Omental fat pad (tissue), 3 donors: ENCODE measurements at regions not wholly inside any gene's neighbourhood (a gene's known extent, or its start where the extent isn't known, plus 50 kb on each side); places are given as distances from the start of the nearest gene placed in this dataset.
"Not testable (repeated sequence)": the region's sequence is repeated elsewhere in the genome, so short reads cannot be mapped to it uniquely, and the experiment has no call there.

Source experiments
- ATAC-seq: fragments of 150-250 bp; one replicate; pipeline ENCODE4 v1.9.1; 2016; ENCODE audit warnings: mild to moderate bottlenecking, moderate library complexity; ENCODE audit not compliant: low FRiP score
- DNase-seq: peaks from one replicate; pipeline ENCODE4 v3.0.0-alpha.2; 2019; ENCODE audit warnings: low spot score
- TF ChIP-seq, protein P1 (sequence below), 3 donors: fragments of 450-650 bp; IDR thresholded peaks; one replicate each; pipeline ENCODE4 v1.5.1; 2016 to 2017; ENCODE audit warnings: antibody characterized with exemption in 3 of 3, mild to moderate bottlenecking in 3 of 3, moderate library complexity in 2 of 3

DNA sequence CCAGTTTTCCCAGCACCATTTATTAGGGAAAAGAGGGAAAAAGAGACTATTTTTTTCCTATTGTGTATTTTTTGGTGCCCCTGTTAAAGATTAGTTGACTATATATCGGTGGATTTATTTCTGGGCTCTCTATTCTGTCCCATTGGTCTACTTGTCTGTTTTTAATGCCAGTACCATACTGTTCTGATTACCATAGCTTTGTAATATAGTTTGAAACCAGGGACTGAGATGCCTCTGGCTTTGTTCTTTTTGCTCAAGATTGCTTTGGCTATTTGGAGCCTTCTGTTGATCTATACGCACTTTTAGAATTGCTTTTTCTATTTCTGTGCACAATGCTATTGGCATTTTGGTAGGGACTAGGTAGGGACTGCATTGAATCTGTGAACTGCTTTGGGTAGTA lies 151.7 kb downstream of the ADCYAP1 start:
- ATAC-seq (no peak), DNase-seq (no peak)
- TF ChIP-seq, protein P1, sequence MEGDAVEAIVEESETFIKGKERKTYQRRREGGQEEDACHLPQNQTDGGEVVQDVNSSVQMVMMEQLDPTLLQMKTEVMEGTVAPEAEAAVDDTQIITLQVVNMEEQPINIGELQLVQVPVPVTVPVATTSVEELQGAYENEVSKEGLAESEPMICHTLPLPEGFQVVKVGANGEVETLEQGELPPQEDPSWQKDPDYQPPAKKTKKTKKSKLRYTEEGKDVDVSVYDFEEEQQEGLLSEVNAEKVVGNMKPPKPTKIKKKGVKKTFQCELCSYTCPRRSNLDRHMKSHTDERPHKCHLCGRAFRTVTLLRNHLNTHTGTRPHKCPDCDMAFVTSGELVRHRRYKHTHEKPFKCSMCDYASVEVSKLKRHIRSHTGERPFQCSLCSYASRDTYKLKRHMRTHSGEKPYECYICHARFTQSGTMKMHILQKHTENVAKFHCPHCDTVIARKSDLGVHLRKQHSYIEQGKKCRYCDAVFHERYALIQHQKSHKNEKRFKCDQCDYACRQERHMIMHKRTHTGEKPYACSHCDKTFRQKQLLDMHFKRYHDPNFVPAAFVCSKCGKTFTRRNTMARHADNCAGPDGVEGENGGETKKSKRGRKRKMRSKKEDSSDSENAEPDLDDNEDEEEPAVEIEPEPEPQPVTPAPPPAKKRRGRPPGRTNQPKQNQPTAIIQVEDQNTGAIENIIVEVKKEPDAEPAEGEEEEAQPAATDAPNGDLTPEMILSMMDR (IDR thresholded peaks at IDR 0.05), result no peak

DNA sequence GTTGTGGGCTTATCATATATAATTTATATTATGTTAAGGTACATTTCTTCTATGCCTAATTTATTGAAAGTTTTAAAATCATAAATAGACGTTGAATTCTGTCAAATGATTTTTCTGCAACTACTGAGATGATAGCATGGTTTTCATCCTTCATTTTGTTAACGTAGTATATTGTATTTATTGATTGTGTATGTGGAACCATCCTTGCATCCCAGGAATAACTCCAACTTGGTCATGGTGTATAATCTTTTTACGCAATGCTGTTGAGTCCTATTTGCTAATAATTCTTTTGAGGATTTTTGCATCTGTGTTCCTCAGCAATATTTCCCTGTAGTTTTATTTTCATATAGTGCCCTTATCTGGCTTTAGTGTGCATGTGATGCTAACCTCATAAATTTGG lies 152.7 kb downstream of the ADCYAP1 start:
- ATAC-seq (no peak), DNase-seq (no peak)
- TF ChIP-seq, protein P1 (IDR thresholded peaks at IDR 0.05), result no peak

DNA sequence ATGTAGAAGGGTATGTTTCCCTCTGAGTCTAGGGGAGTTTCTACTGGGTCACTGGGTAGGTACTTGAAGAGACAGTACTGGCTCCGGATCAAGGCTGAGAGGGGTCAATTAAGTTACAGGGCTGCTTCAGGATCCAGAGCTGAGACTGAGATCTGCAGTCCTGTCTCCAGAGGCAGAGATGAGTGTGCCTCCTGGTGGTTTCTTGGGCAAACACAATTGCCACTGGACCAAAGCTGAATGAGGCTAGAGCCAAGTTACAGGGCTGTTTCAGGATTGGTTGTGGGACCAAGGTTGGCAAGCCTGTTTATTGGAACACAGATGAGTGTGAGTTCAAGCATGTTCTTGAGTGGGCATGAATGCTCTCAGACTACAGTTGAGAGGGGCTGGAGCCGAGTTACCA lies 157.9 kb downstream of the ADCYAP1 start:
- TF ChIP-seq, protein P1 (IDR thresholded peaks at IDR 0.05), result no peak
- ATAC-seq (no peak), DNase-seq (no peak)

DNA sequence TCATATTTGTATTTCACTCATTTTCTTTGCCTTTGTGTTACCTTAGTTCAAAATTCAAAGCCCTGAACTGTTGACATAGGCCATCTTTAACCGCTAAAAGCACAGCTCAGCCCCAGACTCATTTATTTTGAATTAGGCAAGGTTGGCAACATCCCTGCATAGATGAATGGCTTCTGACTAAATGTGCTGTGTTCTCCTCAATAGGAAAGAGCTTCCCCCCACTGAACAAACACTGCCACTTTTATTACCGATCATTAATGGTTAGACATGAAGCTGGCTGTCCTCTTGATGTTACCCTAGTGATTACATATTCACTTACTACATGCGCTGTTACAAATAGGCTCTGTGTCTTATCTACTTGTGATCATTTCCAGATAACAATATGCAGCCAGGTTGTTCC lies 170.7 kb downstream of the ADCYAP1 start:
- DNase-seq (no peak), ATAC-seq (no peak)
- TF ChIP-seq, protein P1 (IDR thresholded peaks at IDR 0.05), result no peak

DNA sequence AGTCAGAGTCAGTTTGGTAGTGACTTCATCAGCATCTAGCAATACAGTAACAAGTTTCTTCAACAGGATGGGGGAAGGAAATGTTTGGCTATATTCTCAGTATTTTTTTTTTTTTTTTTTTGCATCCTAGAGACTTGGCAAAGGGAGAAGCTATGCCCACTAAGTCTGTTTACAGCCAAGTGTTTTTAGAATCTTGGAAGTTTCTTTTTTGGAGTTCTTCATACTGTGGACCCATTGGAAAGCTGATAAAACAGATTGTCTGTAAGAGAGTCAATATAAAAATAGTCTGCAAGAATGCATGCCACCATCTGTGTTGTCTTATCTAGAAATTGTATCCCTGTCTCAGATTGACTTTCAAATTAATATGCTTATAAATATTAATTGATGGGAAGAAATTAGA lies 171.2 kb downstream of the ADCYAP1 start:
- no peak for ATAC-seq
- TF ChIP-seq, protein P1 (IDR thresholded peaks at IDR 0.05), result no peak
- DNase-seq, result no peak

DNA sequence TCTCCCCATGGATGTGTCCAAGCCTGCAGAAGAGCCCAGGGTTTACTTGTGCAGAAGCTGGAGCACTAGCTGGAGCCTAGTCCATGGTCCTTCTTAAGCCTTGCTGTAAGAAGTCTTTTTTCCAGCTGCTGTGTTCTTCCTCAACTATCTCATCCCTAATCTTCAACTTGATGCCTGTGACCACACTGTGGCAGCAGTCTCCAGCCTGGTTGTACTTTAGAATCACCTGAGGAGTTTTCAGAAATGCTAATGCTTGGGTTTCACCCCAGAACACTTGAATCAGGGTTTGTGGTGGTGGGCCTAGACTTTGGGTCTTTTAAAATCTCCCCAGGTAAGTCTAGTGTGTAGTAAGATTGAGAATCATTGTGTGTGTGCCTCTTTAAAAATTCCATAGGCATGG lies 173.6 kb downstream of the ADCYAP1 start:
- TF ChIP-seq, protein P1 (IDR thresholded peaks at IDR 0.05), result no peak
- no peak for ATAC-seq

DNA sequence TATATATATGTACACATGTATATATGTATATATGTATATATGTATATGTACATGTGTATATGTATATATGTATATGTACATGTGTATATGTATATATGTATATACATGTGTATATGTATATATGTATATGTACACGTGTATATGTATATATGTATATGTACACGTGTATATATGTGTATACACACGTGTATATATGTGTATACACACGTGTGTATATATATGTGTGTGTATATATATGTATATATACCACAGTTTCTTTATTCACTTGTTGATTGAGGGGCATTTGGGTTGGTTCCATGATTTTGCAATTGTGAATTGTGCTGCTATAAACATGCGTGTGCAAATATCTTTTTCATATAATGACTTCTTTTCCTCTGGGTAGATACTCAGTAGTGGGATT lies 179.0 kb downstream of the ADCYAP1 start:
- DNase-seq, ATAC-seq: not testable (repeated sequence)

More for the DNA sequence above, 173.6 kb downstream of the ADCYAP1 start:
- no peak for DNase-seq

DNA sequence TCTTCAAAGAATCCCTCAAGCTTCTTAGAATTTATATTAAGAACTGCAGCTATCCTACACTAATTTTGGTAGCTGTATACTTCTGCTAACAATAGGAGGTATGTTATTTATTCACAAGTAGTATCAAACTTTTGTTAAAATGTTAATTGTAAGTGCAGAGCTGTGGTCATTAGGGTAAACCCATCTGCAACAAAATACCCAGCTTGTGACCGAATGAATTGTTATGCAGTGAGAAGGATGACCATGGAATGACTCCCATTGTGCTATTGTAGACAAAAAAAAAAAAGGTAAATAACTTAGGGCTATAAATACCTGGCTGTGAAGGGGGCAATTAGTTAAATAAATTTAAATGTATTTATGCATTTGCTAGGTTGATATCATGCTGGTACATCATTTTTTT lies 186.1 kb downstream of the ADCYAP1 start:
- DNase-seq (no peak), ATAC-seq (no peak)
- TF ChIP-seq, protein P1 (IDR thresholded peaks at IDR 0.05), result no peak
